Ascending aorta (tissue), 2 donors: ENCODE measurements at regions not wholly inside any gene's neighbourhood (a gene's known extent, or its start where the extent isn't known, plus 50 kb on each side); places are given as distances from the start of the nearest gene placed in this dataset.

ENCODE experiments used
- DNase-seq, 2 donors: peaks; one replicate each; pipeline ENCODE4 v3.0.0-alpha.2; 2019; ENCODE audit warnings: low spot score in 2 of 2
- H3K27ac ChIP-seq, 2 donors: fragments of 200-600 bp; sonication (generic); one replicate each; pipeline ENCODE4 v1.5.1; 2016 to 2017; ENCODE audit warnings: mild to moderate bottlenecking in 1 of 2
- H3K27me3 ChIP-seq: fragments of 200-600 bp; sonication (generic); one replicate; pipeline ENCODE4 v1.5.1; 2017
- H3K36me3 ChIP-seq, 2 donors: fragments of 200-600 bp; sonication (generic); one replicate each; pipeline ENCODE4 v1.5.1; 2016
- H3K4me1 ChIP-seq, 2 donors: fragments of 200-600 bp; sonication (generic); one replicate each; pipeline ENCODE4 v1.5.1; 2016 to 2017; ENCODE audit warnings: mild to moderate bottlenecking in 1 of 2
- H3K4me3 ChIP-seq, 2 donors: fragments of 200-600 bp; sonication (generic); one replicate each; pipeline ENCODE4 v1.5.1; 2016 to 2017; ENCODE audit warnings: mild to moderate bottlenecking in 1 of 2
- H3K9me3 ChIP-seq, 2 donors: fragments of 200-600 bp; sonication (generic); one replicate each; pipeline ENCODE4 v1.5.1; 2016
- CTCF ChIP-seq, 3 experiments: fragments of 200-600 bp in 2 of 3; fragments of 450-650 bp in 1 of 3; sonication (generic) in 2 of 3; IDR thresholded peaks; one replicate each; pipeline ENCODE4 v1.5.1; 2016 to 2019; ENCODE audit warnings: antibody characterized with exemption in 3 of 3, mild to moderate bottlenecking in 1 of 3, moderate library complexity in 1 of 3
- intact Hi-C: fragments of 100-400 bp; cut with DNase I; formaldehyde crosslinking; loops from one replicate; pipeline ENCODE4 v1.15.1; 2023

GRCh38 chrX:104309169-104309568, 54.4 kb upstream of the ESX1 start:
- intact Hi-C loops: no loop called here
- no peak overlapping the region for H3K27ac ChIP-seq
- TF ChIP-seq CTCF (IDR thresholded peaks at IDR 0.05): no peak
- DNase-seq: no peak
- H3K4me3 ChIP-seq: no peak overlapping the region
- no peaks in the 10 kb centered on the region for H3K4me1 ChIP-seq
- H3K36me3 ChIP-seq: no peaks in the 10 kb centered on the region
- H3K9me3 ChIP-seq: no peaks in the 10 kb centered on the region
- no peaks in the 10 kb centered on the region for H3K27me3 ChIP-seq

DNA sequence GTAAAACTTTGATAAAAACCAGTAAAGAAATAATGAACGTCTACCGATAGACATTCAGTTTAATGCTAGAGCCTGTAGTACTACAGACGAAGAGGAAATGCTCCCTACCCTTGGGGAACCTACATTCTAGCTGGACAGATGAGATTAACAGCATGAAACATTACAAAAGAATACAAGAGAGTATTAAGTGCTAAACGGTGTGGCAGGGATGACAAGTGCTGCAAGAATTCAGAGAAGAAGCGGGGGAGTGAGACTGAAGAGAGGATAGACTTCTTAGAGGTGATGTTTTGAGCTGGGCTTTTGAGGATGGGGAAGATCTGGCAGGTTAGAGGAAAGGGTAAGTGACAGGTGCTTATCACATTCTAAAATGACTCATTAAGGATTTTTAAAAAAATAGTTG, 52.6 kb upstream of the ESX1 start:
- Histone ChIP-seq H3K4me3 (no peak overlapping the region), H3K9me3 (no peaks in the 10 kb centered on the region), H3K36me3 (no peaks in the 10 kb centered on the region), H3K27me3 (no peaks in the 10 kb centered on the region), H3K27ac (no peak overlapping the region), H3K4me1 (no peaks in the 10 kb centered on the region)
- no peak for DNase-seq
- intact Hi-C loops: no loop called here
- TF ChIP-seq CTCF (IDR thresholded peaks at IDR 0.05): no peak

GRCh38 chrX:104306180-104306579, 51.4 kb upstream of the ESX1 start:
- H3K36me3 ChIP-seq: no peaks in the 10 kb centered on the region
- intact Hi-C loops: no loop called here
- no peak overlapping the region for H3K27ac ChIP-seq
- no peaks in the 10 kb centered on the region for H3K4me1 ChIP-seq
- no peaks in the 10 kb centered on the region for H3K27me3 ChIP-seq
- H3K4me3 ChIP-seq: no peak overlapping the region
- H3K9me3 ChIP-seq: no peaks in the 10 kb centered on the region
- no peak for DNase-seq
- no peak for TF ChIP-seq CTCF (IDR thresholded peaks at IDR 0.05)
